HepG2 (cell line): ENCODE measurements at regions not wholly inside any gene's neighbourhood (a gene's known extent, or its start where the extent isn't known, plus 50 kb on each side); places are given as distances from the start of the nearest gene placed in this dataset.

Experiments used
- ATAC-seq: fragments of 200-7000 bp; cut with Tn5 transposase; 3 replicates; pipeline ENCODE4 v1.9.1; 2020; ENCODE audit warnings: mild to moderate bottlenecking, moderate library complexity
- BruUV-seq: library from RNA; stranded (reverse); fragments of 400-500 nt; replicated peaks from 2 replicates; lab custom pipeline; 2021; lab: Mats Ljungman, UMichigan
- CTCF ChIA-PET: fragments of 300-600 bp; formaldehyde crosslinking; extraction: SDS; loops from one replicate; lab custom pipeline; 2021; ENCODE audit warnings: low total read pairs, inconsistent platforms, low intra/inter-chr PET ratio; lab: Yijun Ruan, JAX
- POLR2A ChIA-PET: fragments of 350-600 bp; sonication (Branson Sonifier 250); formaldehyde crosslinking; loops from one replicate; lab custom pipeline; 2020; ENCODE audit warnings: antibody characterized with exemption, inconsistent platforms; lab: Yijun Ruan, JAX
- DNase-seq: peaks from one replicate; pipeline ENCODE4 v3.0.0-alpha.2; 2015; ENCODE audit warnings: low spot score
- FAIRE-seq: peaks from 3 replicates; lab custom pipeline; 2011; peaks lifted over from hg19 to GRCh38; lab: Jason Lieb, UNC
- H2AFZ ChIP-seq: one replicate; pipeline ENCODE4 v1.6.1; 2011; ENCODE audit warnings: low read length, inconsistent platforms
- H3K27ac ChIP-seq: fragments of 300-600 bp; 3 replicates; pipeline ENCODE4 v1.8.0; 2011; ENCODE audit warnings: mixed run types, mild to moderate bottlenecking, mixed read lengths, low read length, inconsistent platforms; ENCODE audit not compliant: insufficient read depth; ENCODE audit errors: extremely low read length
- H3K27me3 ChIP-seq, 2 experiments: fragments of 200-600 bp in 1 of 2; 2 replicates in 1 of 2; 3 replicates in 1 of 2; pipeline versions ENCODE4 v1.6.0 to v1.8.0; 2011; ENCODE audit warnings: low read length in 2 of 2, mild to moderate bottlenecking in 2 of 2, moderate library complexity in 2 of 2, inconsistent platforms in 1 of 2; ENCODE audit not compliant: insufficient read depth in 2 of 2, control insufficient read depth in 1 of 2
- H3K36me3 ChIP-seq, 2 experiments: fragments of 200-600 bp in 1 of 2; replicated peaks in 1 of 2; 2 replicates in 1 of 2; 3 replicates in 1 of 2; pipeline versions ENCODE4 v1.5.1 to v1.8.0; 2011; ENCODE audit warnings: low read length in 2 of 2, inconsistent platforms in 1 of 2; ENCODE audit not compliant: insufficient read depth in 2 of 2, control insufficient read depth in 1 of 2
- H3K4me1 ChIP-seq: 2 replicates; pipeline ENCODE4 v1.5.1; 2012; ENCODE audit warnings: low read length, inconsistent platforms; ENCODE audit not compliant: insufficient read depth
- H3K4me2 ChIP-seq: 2 replicates; pipeline ENCODE4 v1.6.0; 2011; ENCODE audit warnings: low read depth, low read length, inconsistent platforms
- H3K4me3 ChIP-seq, 3 experiments: fragments of 200-600 bp in 1 of 3; sonication (generic), shearing (Covaris generic) in 1 of 3; replicated peaks in 1 of 3; 2 replicates each; pipeline ENCODE4 v1.5.1; 2011 to 2016; ENCODE audit warnings: low read length in 3 of 3, inconsistent platforms in 2 of 3, low read depth in 2 of 3, mild to moderate bottlenecking in 2 of 3, control low read depth in 1 of 3, mixed read lengths in 1 of 3; ENCODE audit not compliant: insufficient read depth in 1 of 3
- H3K79me2 ChIP-seq: one replicate; pipeline ENCODE4 v1.6.1; 2011; ENCODE audit warnings: low read length, inconsistent platforms; ENCODE audit not compliant: insufficient read depth
- H3K9ac ChIP-seq: 2 replicates; pipeline ENCODE4 v1.6.0; 2011; ENCODE audit warnings: mild to moderate bottlenecking, low read depth, low read length, inconsistent platforms; ENCODE audit not compliant: insufficient read depth
- H3K9me3 ChIP-seq: 2 replicates; pipeline ENCODE4 v1.5.1; 2012; ENCODE audit warnings: mild to moderate bottlenecking, low read length
- H4K20me1 ChIP-seq: 2 replicates; pipeline ENCODE4 v1.6.0; 2011; ENCODE audit warnings: inconsistent platforms, mild to moderate bottlenecking, low read length, moderate library complexity; ENCODE audit not compliant: insufficient read depth
- BCL6 ChIP-seq: IDR thresholded peaks from 2 replicates; pipeline ENCODE4 v1.6.1; 2016; ENCODE audit warnings: missing genetic modification reagents, missing compliant biosample characterization
- FOXA1 ChIP-seq, 2 experiments: fragments of 450-650 bp in 1 of 2; sonication (generic) in 1 of 2; formaldehyde crosslinking in 1 of 2; IDR thresholded peaks; 2 replicates each; pipeline versions ENCODE4 v1.4.0 to v1.6.1; 2016 to 2020; ENCODE audit warnings: missing genetic modification reagents in 1 of 2
- HOXA7 ChIP-seq: sonication (generic); formaldehyde crosslinking; IDR thresholded peaks from 2 replicates; pipeline ENCODE4 v1.8.1; 2022; ENCODE audit warnings: mild to moderate bottlenecking, missing genetic modification reagents, moderate library complexity
- KLF13 ChIP-seq: sonication (generic); formaldehyde crosslinking; IDR thresholded peaks from 2 replicates; pipeline ENCODE4 v1.4.0; 2020; ENCODE audit warnings: mild to moderate bottlenecking, missing genetic modification reagents
- ZBTB7A ChIP-seq: sonication (generic); formaldehyde crosslinking; IDR thresholded peaks from 2 replicates; pipeline ENCODE4 v1.8.0; 2022; ENCODE audit warnings: mild to moderate bottlenecking, missing genetic modification reagents
- ZFP62 ChIP-seq: sonication (generic); formaldehyde crosslinking; IDR thresholded peaks from 2 replicates; pipeline ENCODE4 v1.4.0; 2020; ENCODE audit warnings: missing genetic modification reagents
- ZNF12 ChIP-seq: sonication (generic); formaldehyde crosslinking; IDR thresholded peaks from 2 replicates; pipeline ENCODE4 v1.5.0; 2020; ENCODE audit warnings: missing genetic modification reagents
- ZNF296 ChIP-seq: sonication (generic); formaldehyde crosslinking; conservative IDR thresholded peaks from 2 replicates; pipeline ENCODE4 v1.5.0; 2020; ENCODE audit warnings: mild to moderate bottlenecking, missing genetic modification reagents
- ZNF629 ChIP-seq: sonication (generic); formaldehyde crosslinking; conservative IDR thresholded peaks from 2 replicates; pipeline ENCODE4 v1.5.0; 2020; ENCODE audit warnings: missing genetic modification reagents
- WGBS: methylation state at CpG from one replicate; pipeline ENCODE4 v1.1.6; 2017; ENCODE audit warnings: low lambda C conversion rate; 5-methylcytosine and 5-hydroxymethylcytosine counted together
- in situ Hi-C: cut with HindIII; loops from 2 replicates; pipeline ENCODE4 v1.10.0; 2017; ENCODE audit warnings: low pct_unique_long_range_greater_than_20kb; ENCODE audit not compliant: extremely low pct_ligation_motif_present
- intact Hi-C: fragments of 100-400 bp; cut with micrococcal nuclease; formaldehyde crosslinking; loops from one replicate; pipeline ENCODE4 v1.10.0; 2022; ENCODE audit not compliant: unreplicated experiment
- TF ChIP-seq, protein P1 (sequence below): sonication (generic); formaldehyde crosslinking; IDR thresholded peaks from 2 replicates; pipeline ENCODE4 v1.4.0; 2020; ENCODE audit warnings: missing genetic modification reagents, borderline replicate concordance
- TF ChIP-seq, protein P2 (sequence below), 2 experiments: fragments of 450-650 bp in 1 of 2; sonication (generic) in 1 of 2; formaldehyde crosslinking; IDR thresholded peaks; 2 replicates each; pipeline versions ENCODE4 v1.5.0 to v1.8.0; 2020 to 2022; ENCODE audit warnings: mild to moderate bottlenecking in 1 of 2, missing genetic modification reagents in 1 of 2
- TF ChIP-seq, protein P3 (sequence below): sonication (generic); formaldehyde crosslinking; IDR thresholded peaks from 2 replicates; pipeline ENCODE4 v1.5.1; 2020; ENCODE audit warnings: mild to moderate bottlenecking, missing genetic modification reagents, borderline replicate concordance

- FAIRE-seq = no peak
- no peak overlapping the region for H3K4me3 ChIP-seq
- H3K27me3 ChIP-seq = no peaks in the 10 kb centered on the region
- ChIA-PET CTCF (no interaction called here), POLR2A (no interaction called here)
- H3K9me3 ChIP-seq = no peaks in the 10 kb centered on the region
- H4K20me1 ChIP-seq = no peaks in the 10 kb centered on the region
- H3K9ac ChIP-seq = no peak overlapping the region
- H3K4me2 ChIP-seq = no peak overlapping the region
- ATAC-seq = no peak
- no peak overlapping the region for H2AFZ ChIP-seq
- no peak overlapping the region for H3K27ac ChIP-seq
- DNase-seq = no peak
- intact Hi-C loops = no loop called here
- 0% methylated on average over 1 of the region's 1 CpG for WGBS
- no peaks in the 10 kb centered on the region for H3K36me3 ChIP-seq
- H3K4me1 ChIP-seq = no peaks in the 10 kb centered on the region
- no peak for TF ChIP-seq BCL6 (CRISPR knock-in tag)
- TF ChIP-seq ZNF629 (CRISPR knock-in tag) = no peak
- no peak for TF ChIP-seq ZFP62 (CRISPR knock-in tag)
- no peak for TF ChIP-seq ZNF12 (CRISPR knock-in tag)
- TF ChIP-seq, protein P1, sequence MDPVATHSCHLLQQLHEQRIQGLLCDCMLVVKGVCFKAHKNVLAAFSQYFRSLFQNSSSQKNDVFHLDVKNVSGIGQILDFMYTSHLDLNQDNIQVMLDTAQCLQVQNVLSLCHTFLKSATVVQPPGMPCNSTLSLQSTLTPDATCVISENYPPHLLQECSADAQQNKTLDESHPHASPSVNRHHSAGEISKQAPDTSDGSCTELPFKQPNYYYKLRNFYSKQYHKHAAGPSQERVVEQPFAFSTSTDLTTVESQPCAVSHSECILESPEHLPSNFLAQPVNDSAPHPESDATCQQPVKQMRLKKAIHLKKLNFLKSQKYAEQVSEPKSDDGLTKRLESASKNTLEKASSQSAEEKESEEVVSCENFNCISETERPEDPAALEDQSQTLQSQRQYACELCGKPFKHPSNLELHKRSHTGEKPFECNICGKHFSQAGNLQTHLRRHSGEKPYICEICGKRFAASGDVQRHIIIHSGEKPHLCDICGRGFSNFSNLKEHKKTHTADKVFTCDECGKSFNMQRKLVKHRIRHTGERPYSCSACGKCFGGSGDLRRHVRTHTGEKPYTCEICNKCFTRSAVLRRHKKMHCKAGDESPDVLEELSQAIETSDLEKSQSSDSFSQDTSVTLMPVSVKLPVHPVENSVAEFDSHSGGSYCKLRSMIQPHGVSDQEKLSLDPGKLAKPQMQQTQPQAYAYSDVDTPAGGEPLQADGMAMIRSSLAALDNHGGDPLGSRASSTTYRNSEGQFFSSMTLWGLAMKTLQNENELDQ (CRISPR knock-in tag) = no peak
- no peak for TF ChIP-seq ZNF296 (CRISPR knock-in tag)
- TF ChIP-seq HOXA7 = no peak
- no peak for TF ChIP-seq ZBTB7A (CRISPR knock-in tag)
- TF ChIP-seq FOXA1 (IDR thresholded peaks at IDR 0.05) = no peak
- no peak for TF ChIP-seq FOXA1 (CRISPR knock-in tag; IDR thresholded peaks at IDR 0.05)
- TF ChIP-seq, protein P2, sequence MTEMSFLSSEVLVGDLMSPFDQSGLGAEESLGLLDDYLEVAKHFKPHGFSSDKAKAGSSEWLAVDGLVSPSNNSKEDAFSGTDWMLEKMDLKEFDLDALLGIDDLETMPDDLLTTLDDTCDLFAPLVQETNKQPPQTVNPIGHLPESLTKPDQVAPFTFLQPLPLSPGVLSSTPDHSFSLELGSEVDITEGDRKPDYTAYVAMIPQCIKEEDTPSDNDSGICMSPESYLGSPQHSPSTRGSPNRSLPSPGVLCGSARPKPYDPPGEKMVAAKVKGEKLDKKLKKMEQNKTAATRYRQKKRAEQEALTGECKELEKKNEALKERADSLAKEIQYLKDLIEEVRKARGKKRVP (CRISPR knock-in tag; IDR thresholded peaks at IDR 0.05) = no peak
- TF ChIP-seq, protein P3, sequence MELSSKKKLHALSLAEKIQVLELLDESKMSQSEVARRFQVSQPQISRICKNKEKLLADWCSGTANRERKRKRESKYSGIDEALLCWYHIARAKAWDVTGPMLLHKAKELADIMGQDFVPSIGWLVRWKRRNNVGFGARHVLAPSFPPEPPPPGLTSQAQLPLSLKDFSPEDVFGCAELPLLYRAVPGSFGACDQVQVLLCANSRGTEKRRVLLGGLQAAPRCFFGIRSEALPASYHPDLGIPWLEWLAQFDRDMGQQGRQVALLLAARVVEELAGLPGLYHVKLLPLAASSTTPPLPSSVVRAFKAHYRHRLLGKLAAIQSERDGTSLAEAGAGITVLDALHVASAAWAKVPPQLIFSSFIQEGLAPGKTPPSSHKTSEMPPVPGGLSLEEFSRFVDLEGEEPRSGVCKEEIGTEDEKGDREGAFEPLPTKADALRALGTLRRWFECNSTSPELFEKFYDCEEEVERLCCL (CRISPR knock-in tag) = no peak
- no peak for TF ChIP-seq KLF13 (CRISPR knock-in tag)
- in situ Hi-C loops = no loop called here
- no peaks in the 10 kb centered on the region for H3K79me2 ChIP-seq
- BruUV-seq = no TSS peak
Observed at GRCh38 chrX:39462835-39463234, 634.9 kb downstream of the BCOR start.
